Middle frontal gyrus (tissue), 1 donor: ENCODE measurements at regions not wholly inside any gene's neighbourhood (a gene's known extent, or its start where the extent isn't known, plus 50 kb on each side); places are given as distances from the start of the nearest gene placed in this dataset.

Experiments
- DNase-seq: peaks from one replicate; pipeline ENCODE4 v3.0.0-alpha.2; 2015; ENCODE audit warnings: low spot score; ENCODE audit errors: extremely low spot score

- DNase-seq = no peak
These were observed 324.6 kb downstream of the MFSD1 start for GRCh38 chr3:159126261-159127020.

GRCh38 chr3:159127021-159127392 lies 325.2 kb downstream of the MFSD1 start:
- no peak for DNase-seq

- DNase-seq = no peak
These were observed 326.8 kb downstream of the MFSD1 start for GRCh38 chr3:159128628-159129027.

GRCh38 chr3:159130108-159130507 lies 328.3 kb downstream of the MFSD1 start:
- DNase-seq = no peak

- no peak for DNase-seq
These were observed 329.5 kb downstream of the MFSD1 start for GRCh38 chr3:159131376-159131775.

GRCh38 chr3:159137949-159138348 lies 336.1 kb downstream of the MFSD1 start:
- no peak for DNase-seq

GRCh38 chr3:159139326-159139725 lies 337.5 kb downstream of the MFSD1 start:
- no peak for DNase-seq

- DNase-seq = no peak
These were observed 342.6 kb downstream of the MFSD1 start for GRCh38 chr3:159144472-159144871.

- no peak for DNase-seq
These were observed 343.0 kb downstream of the MFSD1 start for GRCh38 chr3:159144891-159145290.

GRCh38 chr3:159146392-159146791 lies 344.5 kb downstream of the MFSD1 start:
- no peak for DNase-seq

GRCh38 chr3:159146856-159147435 lies 345.1 kb downstream of the MFSD1 start:
- DNase-seq = no peak

- no peak for DNase-seq
These were observed 346.0 kb downstream of the MFSD1 start for GRCh38 chr3:159147813-159148212.

GRCh38 chr3:159148466-159148865 lies 346.6 kb downstream of the MFSD1 start:
- DNase-seq = no peak

- DNase-seq = no peak
These were observed 347.3 kb downstream of the MFSD1 start for GRCh38 chr3:159149131-159149530.

- no peak for DNase-seq
These were observed 347.8 kb downstream of the MFSD1 start for GRCh38 chr3:159149633-159150032.

GRCh38 chr3:159150180-159150579 lies 348.3 kb downstream of the MFSD1 start:
- DNase-seq = no peak

- DNase-seq = no peak
These were observed 349.3 kb downstream of the MFSD1 start for GRCh38 chr3:159151130-159151529.

- DNase-seq = no peak
These were observed 355.4 kb downstream of the MFSD1 start for GRCh38 chr3:159157275-159157674.

- DNase-seq = no peak
These were observed 356.4 kb downstream of the MFSD1 start for GRCh38 chr3:159158213-159158612.

GRCh38 chr3:159158801-159159200 lies 356.9 kb downstream of the MFSD1 start:
- no peak for DNase-seq

- DNase-seq = no peak
These were observed 357.7 kb downstream of the MFSD1 start for GRCh38 chr3:159159546-159159945.

GRCh38 chr3:159163656-159164055 lies 361.8 kb downstream of the MFSD1 start:
- no peak for DNase-seq

- DNase-seq = no peak
These were observed 364.1 kb downstream of the MFSD1 start for GRCh38 chr3:159165961-159166360.
